ENCODE measurements at regions not wholly inside any gene's neighbourhood (a gene's known extent, or its start where the extent isn't known, plus 50 kb on each side); places are given as distances from the start of the nearest gene placed in this dataset.
"Not testable (repeated sequence)": the region's sequence is repeated elsewhere in the genome, so short reads cannot be mapped to it uniquely, and the experiment has no call there.

- no peak for DNase-seq (ENCODE audit: low read depth)
Observed at GRCh38 chr4:147246096-147246495, 234.8 kb upstream of the EDNRA start.

DNA sequence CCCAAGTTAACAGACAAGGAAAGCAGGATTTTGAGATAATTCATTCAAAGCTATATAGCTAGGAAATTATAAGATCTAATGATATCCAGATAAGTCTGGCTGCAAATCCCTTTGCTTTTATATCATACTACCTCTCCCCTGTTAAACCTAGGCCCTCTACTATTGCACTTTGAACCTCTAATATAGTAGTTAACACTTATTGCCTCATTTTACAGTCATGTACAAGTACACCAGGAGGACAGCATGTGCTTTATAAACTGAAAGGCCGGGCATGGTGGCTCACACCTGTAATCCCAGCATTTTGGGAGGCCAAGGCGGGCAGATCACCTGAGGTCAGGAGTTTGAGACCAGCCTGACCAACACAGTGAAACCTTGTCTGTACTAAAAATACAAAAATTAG, 234.4 kb upstream of the EDNRA start:
- not testable (repeated sequence) for DNase-seq (ENCODE audit: low read depth)

- DNase-seq (ENCODE audit: low read depth): peak; percentile 8
Observed at GRCh38 chr4:147247579-147247978, 233.3 kb upstream of the EDNRA start.

DNA sequence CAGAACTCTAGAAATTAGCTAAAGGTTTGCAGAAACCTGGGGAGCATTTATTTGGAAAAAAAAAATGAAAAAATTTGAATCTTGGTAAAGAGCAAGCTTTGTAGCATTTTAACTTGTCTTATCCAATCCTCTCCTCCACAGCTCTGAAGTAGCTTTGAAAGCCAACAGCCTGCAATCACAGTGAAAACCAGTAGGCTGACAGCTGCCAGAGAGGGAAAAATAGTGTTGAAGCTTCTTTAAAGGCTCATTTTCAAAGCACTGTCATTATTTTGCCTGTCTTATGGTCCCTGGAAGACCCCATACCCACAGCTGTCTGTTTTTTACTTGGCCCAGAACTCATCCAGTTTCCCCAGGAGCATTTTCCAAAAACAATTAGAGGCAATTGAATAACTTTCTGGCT, 230.8 kb upstream of the EDNRA start:
- DNase-seq (ENCODE audit: low read depth): no peak

- DNase-seq (ENCODE audit: low read depth): not testable (repeated sequence)
Observed at GRCh38 chr4:147255268-147255667, 225.6 kb upstream of the EDNRA start.

GRCh38 chr4:147259271-147259670, 221.6 kb upstream of the EDNRA start:
- not testable (repeated sequence) for DNase-seq (ENCODE audit: low read depth)

- no peak for DNase-seq (ENCODE audit: low read depth)
Observed at GRCh38 chr4:147284256-147284835, 196.6 kb upstream of the EDNRA start.

GRCh38 chr4:147284935-147285334, 196.0 kb upstream of the EDNRA start:
- DNase-seq (ENCODE audit: low read depth): no peak

- no peak for DNase-seq (ENCODE audit: low read depth)
Observed at GRCh38 chr4:147285751-147286150, 195.1 kb upstream of the EDNRA start.

DNA sequence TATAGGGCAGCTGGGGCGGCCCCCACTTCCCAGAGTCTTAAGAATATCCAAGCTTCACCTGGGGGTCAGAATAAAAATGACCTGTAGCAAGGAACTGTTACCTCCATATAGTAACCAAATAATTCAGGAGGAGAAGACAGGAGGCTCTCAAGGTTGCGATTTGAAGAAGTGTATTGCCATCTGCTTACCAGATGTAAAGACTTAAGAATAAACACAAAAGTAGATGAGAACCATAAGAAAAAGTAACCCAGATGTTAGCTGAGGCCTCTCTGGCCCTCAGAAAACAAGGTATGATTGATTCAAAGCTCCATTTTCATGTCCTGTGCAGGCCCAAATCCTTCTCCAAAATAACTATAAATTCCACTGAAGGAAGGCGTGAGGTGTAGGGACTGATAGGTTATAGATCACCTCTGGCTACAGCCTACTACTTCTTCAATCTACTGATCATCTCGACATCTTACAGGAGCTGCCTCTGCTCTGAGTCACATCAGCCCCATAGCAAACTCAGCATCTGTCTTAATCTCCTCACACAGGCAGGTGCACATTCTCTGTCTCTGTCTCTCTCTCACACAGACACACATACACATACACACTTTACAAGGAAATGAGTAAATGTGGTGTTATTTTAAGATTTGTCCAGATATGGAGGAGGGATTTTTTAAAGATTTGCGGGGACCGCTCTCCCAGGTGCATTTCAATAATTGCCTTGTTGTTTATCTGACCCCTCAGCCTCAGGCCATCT, 193.9 kb upstream of the EDNRA start:
- DNase-seq (ENCODE audit: low read depth): no peak

- DNase-seq (ENCODE audit: low read depth): no peak
Observed at GRCh38 chr4:147287588-147287890, 193.4 kb upstream of the EDNRA start.

DNA sequence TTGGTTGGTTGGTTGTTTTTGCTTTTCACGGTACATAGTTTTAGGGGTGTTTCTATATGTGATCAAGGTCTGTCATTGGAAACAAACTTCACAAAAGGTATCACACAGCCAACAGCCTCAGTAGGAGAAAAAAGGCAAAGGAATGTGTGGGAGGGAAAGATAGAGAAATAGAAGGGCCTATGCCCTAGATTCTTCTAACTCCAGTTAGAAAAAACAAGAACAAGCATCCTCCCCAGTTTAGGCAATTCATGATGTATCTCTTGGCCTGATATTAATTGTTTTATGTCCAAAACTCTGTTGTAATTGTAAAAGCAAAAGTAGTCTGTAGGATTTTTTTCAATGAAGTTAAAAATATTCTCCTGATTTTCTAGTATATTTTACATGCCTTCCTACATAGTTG, 192.4 kb upstream of the EDNRA start:
- DNase-seq (ENCODE audit: low read depth): peak; percentile 19

DNA sequence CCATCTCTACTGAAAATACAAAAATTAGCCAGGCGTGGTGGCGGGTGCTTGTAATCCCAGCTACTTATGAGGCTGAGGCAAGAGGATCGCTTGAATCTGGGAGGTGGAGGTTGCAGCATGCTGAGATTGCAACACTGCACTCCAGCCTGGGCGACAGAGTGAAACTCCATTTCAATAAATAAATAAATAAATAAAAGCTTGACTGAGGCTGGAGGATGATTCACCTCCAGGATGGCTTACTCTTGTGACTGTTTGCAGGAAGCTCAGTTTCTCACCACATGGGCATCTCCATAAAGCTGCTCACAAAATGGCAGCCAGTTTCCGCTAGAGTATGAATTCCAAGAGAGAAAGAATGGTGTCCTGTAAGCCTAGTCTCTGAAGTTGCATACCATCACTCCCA, 191.7 kb upstream of the EDNRA start:
- DNase-seq (ENCODE audit: low read depth): peak; percentile 37

DNA sequence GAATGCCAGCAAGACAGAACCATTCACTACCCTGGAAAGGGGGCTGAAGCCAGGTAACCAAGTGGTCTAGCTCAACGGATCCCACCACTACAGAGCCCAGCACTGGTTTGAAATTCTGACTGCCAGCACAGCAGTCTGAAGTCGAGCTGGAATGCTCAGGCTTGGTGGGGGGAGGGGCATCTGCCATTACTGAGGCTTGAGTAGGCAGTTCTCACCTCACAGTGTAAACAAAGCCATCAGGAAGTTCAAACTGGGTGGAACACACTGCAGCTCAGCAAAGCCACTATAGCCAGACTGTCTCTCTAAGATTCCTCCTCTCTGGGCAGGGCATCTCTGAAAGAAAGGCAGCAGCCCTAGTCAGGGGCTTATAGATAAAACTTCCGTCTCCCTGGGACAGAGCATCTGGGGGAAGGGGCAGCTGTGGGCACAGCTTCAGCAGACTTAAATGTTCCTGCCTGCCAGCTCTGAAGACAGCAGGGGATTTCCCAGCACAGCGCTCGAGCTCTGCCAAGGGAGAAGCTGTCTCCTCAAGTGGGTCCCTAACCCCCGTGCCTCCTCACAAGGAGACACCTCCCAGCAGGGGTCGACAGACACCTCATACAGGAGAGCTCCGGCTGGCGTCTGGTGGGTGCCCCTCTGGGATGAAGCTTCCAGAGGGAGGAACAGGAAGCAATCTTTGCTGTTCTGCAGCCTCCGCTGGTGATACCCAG, 188.1 kb upstream of the EDNRA start:
- DNase-seq (ENCODE audit: low read depth): not testable (repeated sequence)

DNA sequence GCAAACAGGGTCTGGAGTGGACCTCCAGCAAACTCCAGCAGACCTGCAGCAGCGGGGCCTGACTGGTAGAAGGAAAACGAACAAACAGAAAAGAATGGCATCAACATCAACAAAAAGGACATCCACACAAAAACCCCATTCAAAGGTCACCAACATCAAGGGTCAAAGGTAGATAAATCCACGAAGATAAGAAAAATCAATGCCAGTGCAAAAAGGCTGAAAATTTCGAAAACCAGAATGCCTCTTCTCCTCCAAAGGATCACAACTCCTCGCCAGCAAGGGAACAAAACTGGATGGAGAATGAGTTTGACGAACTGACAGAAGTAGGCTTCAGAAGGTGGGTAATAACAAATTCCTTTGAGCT, 187.6 kb upstream of the EDNRA start:
- not testable (repeated sequence) for DNase-seq (ENCODE audit: low read depth)

DNA sequence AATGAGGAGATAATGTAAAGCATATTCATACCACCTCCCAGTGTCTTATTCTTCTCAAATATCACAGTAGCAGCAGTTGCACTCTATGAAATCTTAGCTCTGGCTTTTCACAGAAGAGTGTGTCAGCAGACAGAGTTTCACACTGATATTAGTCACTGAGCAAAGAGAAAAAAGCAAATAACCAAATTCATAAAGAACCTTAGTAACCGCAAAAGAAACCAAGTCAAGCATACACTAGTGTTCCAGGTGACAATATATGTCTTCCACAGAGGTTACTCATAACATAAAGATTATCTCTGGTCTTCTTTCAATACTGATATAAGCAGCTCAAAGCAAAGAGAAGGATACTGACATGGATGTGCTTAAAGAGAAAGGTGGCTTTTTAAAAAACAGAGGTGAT, 181.7 kb upstream of the EDNRA start:
- no peak for DNase-seq (ENCODE audit: low read depth)

DNA sequence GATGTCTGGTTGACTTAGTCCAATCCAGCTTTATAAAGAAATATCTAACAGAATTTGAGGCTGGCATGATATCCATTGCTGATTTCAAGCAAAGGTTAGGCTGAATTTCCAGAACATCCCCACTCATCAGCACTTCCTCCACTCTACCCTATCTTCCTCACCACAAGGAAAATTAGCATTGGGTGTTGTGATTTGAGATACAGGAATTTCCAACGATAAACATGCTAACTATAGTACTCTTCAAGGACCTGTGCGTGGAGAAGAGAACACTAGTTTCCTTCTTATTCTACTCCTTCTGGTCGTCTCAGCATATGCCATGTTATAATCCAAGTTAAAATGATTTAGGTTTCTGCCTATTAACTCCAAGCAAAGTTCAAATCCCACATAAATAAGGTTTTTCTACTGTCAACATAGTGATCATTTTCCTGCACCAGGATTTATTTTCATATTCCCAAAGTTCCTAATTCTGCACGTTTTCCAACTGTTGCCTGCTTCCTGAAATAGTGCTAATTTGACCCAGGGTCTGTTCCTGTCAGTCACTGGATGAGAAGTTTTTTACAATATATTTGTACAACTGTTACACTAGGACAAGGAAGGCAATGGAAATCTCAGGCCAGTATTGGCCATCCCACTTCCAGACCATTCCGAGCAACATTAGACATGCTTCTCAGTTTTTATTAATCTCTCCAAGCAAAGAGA, 177.6 kb upstream of the EDNRA start:
- no peak for DNase-seq (ENCODE audit: low read depth)

GRCh38 chr4:147303873-147304229, 177.0 kb upstream of the EDNRA start:
- DNase-seq (ENCODE audit: low read depth): no peak

- DNase-seq (ENCODE audit: low read depth): no peak
Observed at GRCh38 chr4:147307896-147308674, 172.8 kb upstream of the EDNRA start.

DNA sequence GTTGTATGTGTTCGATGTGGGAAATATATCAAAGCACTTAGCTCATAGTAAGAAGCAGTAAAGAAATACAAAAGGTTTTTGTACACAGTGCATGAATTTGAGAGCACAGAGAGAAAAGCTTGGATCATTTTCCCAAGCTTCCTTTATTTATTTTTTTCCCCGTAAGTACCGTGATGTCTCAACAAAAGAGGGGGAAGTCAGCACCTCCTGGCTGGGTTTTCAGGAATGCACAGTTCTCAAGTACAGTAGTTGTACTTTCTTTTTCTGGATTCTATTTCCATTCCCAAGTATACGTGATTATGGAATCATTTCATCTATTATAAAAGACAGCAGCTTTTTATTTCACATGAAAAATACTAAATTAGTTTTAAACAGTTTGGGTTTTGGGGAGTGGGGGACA, 171.5 kb upstream of the EDNRA start:
- DNase-seq (ENCODE audit: low read depth): no peak

DNA sequence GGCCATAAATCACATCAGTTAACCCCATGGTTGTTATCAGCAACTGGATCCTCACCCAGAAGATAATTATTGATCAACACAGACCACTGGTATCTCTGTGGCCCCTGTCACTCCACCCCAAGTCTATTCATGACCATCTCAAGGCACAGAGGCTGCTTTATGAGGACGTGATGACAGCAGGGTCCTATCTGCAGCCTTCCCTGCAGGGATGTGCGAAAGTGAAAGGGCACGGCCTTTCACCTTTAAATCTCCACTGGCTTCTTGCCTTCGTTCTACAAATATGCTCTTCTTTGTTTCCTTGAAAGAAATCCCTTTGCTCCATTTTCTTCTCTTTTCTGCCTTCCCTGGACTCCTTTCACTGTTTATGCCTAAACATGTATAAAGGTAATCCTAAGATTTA, 170.6 kb upstream of the EDNRA start:
- DNase-seq (ENCODE audit: low read depth): no peak

GRCh38 chr4:147311956-147312355, 168.9 kb upstream of the EDNRA start:
- peak; percentile 43 for DNase-seq (ENCODE audit: low read depth)

All from amniotic epithelial cell (primary cell).